Mucosa of descending colon (tissue), 3 donors: ENCODE measurements at regions not wholly inside any gene's neighbourhood (a gene's known extent, or its start where the extent isn't known, plus 50 kb on each side); places are given as distances from the start of the nearest gene placed in this dataset.

Experiments used
- ATAC-seq: fragments of 200-7000 bp; cut with Tn5 transposase; one replicate; pipeline ENCODE4 v1.9.1; 2020; ENCODE audit warnings: mild to moderate bottlenecking, moderate library complexity
- DNase-seq, 3 donors: peaks; one replicate each; pipeline ENCODE4 v3.0.0-alpha.2; 2020
- H3K36me3 ChIP-seq: fragments of 200-600 bp; one replicate; pipeline ENCODE4 v1.8.0; 2021; ENCODE audit warnings: low read depth, mild to moderate bottlenecking
- H3K4me1 ChIP-seq: fragments of 200-600 bp; one replicate; pipeline ENCODE4 v1.8.0; 2021; ENCODE audit warnings: low read depth, mild to moderate bottlenecking
- H3K4me3 ChIP-seq: fragments of 200-600 bp; one replicate; pipeline ENCODE4 v1.8.0; 2021; ENCODE audit warnings: mild to moderate bottlenecking
- H3K9me3 ChIP-seq: fragments of 200-600 bp; one replicate; pipeline ENCODE4 v1.8.0; 2021; ENCODE audit warnings: mild to moderate bottlenecking
- intact Hi-C, 2 donors: fragments of 100-400 bp; cut with DNase I in 1 of 2; cut with micrococcal nuclease in 1 of 2; formaldehyde crosslinking; loops; one replicate each; pipeline versions ENCODE4 v1.11.0 to v1.11.1; 2022; cut with DNase I, micrococcal nuclease
- TF ChIP-seq, protein P1 (sequence below): fragments of 200-600 bp; IDR thresholded peaks from one replicate; pipeline ENCODE4 v1.8.0; 2022; ENCODE audit warnings: antibody characterized with exemption, mild to moderate bottlenecking
- donor health status: DM: no; HTN: no; CAD: no; lungs with moderate emphysema.
- donor health status: DM: no; HTN: no; CAD: no.
- donor health status: DM: no; HTN: yes; CAD: no.

DNA sequence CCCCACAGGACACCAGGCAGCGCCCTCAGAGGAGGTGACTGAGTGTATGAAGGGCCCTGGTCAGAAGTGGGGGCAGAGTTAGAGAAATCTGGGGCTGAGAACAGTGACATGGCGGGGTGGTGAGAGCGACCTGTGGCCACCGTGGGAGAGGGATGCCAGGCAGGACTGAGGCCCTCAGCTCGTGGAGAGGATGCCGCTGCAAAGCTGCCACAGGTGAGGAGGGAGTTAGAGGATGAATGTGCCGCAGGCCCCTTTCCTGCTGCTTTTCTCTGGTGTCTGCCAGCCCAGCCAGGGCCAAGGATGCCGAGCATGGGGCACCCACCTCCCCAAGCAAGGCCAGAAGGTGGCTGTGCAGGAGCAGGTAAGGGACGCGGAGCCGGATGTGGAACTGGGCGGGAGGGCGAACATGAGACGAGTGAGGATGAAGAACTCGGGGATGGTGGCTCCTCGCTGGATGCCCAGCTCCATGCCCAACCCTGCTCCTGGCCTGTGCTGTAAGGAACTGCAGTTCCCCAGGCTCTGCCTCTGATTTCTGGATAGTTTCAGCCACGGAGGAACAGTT lies 269.2 kb upstream of the HDAC4 start:
- H3K9me3 ChIP-seq = no peaks in the 10 kb centered on the region
- intact Hi-C loops = no loop called here
- TF ChIP-seq, protein P1, sequence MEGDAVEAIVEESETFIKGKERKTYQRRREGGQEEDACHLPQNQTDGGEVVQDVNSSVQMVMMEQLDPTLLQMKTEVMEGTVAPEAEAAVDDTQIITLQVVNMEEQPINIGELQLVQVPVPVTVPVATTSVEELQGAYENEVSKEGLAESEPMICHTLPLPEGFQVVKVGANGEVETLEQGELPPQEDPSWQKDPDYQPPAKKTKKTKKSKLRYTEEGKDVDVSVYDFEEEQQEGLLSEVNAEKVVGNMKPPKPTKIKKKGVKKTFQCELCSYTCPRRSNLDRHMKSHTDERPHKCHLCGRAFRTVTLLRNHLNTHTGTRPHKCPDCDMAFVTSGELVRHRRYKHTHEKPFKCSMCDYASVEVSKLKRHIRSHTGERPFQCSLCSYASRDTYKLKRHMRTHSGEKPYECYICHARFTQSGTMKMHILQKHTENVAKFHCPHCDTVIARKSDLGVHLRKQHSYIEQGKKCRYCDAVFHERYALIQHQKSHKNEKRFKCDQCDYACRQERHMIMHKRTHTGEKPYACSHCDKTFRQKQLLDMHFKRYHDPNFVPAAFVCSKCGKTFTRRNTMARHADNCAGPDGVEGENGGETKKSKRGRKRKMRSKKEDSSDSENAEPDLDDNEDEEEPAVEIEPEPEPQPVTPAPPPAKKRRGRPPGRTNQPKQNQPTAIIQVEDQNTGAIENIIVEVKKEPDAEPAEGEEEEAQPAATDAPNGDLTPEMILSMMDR = no peak
- no peak overlapping the region for H3K4me3 ChIP-seq
- ATAC-seq (no peak), DNase-seq (no peak)
- H3K36me3 ChIP-seq = no peaks in the 10 kb centered on the region
- no peaks in the 10 kb centered on the region for H3K4me1 ChIP-seq

DNA sequence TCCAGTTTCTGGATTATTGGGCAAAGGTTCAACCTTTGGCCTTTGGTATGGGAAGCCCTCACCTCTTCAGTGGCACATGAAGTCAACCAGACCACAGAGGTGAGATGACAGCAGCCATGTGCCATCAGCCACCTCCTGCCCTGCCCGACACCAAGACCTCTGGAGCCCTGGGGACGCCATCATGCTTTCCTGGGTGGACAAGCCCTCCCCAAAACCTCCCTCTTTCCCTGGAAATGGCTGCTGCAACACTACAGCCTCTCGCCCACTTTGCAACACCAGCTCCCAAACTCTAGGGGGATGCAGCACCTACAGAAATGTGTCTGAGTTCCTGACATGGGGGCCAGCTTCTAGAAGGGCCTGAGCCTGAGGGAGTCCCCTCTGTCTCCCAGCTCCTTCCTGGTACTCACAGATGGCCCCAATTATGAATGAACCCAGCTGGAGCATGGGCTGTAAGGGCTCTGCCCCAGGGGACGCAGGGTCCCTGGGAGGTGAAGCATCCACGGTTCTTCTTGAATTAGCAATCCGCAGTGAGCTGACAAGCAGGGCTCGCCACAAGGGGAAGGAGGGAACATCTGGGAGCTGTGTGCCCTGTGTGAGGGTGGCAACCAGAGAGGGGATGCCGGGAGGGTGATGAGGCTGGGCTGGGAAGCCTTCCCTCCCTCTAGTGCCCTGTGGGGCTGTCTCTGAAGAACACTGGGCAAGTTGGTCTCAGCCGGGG lies 268.5 kb upstream of the HDAC4 start:
- TF ChIP-seq, protein P1 = no peak
- no peak for DNase-seq
- intact Hi-C loops = no loop called here
- no peaks in the 10 kb centered on the region for H3K9me3 ChIP-seq
- no peaks in the 10 kb centered on the region for H3K36me3 ChIP-seq
- no peak overlapping the region for H3K4me3 ChIP-seq
- no peaks in the 10 kb centered on the region for H3K4me1 ChIP-seq
- ATAC-seq = no peak

DNA sequence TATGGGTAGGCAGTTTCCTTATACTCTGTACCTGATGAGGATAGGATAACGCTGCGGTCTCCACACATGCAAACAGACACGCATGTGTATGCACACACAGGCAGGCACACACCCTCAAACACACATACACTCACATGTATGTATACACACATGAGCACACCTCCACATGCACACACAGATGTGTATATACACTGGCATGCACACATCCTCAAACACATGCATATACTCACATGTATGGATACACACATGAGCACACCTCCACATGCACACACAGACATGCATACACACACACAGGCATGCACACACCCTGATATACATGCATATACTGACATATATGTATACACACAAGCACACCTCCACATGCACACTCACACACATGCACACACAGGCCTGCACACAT lies 267.8 kb upstream of the HDAC4 start:
- no peaks in the 10 kb centered on the region for H3K9me3 ChIP-seq
- intact Hi-C loops = no loop called here
- no peak for ATAC-seq
- no peak overlapping the region for H3K4me3 ChIP-seq
- TF ChIP-seq, protein P1 = no peak
- no peak for DNase-seq
- no peaks in the 10 kb centered on the region for H3K4me1 ChIP-seq
- no peaks in the 10 kb centered on the region for H3K36me3 ChIP-seq

DNA sequence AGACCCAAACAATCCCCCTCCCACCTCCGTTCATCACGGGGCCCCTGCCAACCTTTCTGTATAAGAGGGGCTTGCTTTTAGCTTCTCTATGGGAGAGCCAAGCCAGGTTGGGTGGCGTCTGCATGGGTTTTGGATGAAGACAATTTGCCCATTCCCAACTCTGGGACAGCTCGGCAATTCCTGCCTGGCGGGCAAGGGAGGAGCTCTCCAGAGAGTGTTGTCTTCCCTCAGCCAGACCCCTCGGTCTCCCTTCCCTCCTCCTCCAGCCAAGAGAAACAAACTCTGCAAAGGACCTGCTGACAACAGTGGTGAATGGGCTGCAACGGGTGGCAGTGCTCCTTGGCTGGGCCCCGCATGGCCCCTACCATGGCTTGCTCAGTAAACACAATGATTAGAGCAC lies 267.2 kb upstream of the HDAC4 start:
- intact Hi-C loops = no loop called here
- TF ChIP-seq, protein P1 = no peak
- no peak for ATAC-seq

DNA sequence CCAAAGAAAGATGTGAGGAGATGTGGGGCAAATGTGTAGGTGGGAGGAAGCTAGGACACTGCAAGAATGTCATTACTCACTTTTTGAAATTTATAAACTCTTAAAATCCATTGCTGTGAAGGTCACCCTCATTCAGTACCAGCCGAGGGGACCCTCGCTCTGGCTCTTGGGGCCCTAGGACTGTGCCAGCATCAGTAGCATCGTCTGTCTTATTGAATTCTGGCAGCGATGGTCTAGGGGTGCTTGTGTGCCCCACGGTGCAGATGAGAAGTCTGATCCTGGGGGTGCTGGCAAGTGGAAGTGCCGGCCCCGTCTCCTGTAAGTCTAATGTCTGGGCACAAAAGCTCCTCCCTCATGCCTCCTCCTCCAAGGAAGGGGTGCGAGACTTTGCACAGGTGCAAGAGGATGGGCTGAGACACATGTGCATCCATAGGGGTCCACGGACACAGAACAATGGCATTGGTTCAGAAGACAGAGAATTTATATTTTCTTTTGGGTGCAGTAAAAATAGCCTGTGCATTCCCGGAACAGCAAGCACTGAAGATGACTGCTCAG lies 266.7 kb upstream of the HDAC4 start:
- DNase-seq = no peak
- H3K4me3 ChIP-seq = no peak overlapping the region

More for the DNA sequence above, 267.2 kb upstream of the HDAC4 start:
- Histone ChIP-seq H3K4me1 (no peaks in the 10 kb centered on the region), H3K4me3 (no peak overlapping the region), H3K36me3 (no peaks in the 10 kb centered on the region), H3K9me3 (no peaks in the 10 kb centered on the region)
- DNase-seq = no peak

More for the DNA sequence above, 266.7 kb upstream of the HDAC4 start:
- H3K9me3 ChIP-seq = no peaks in the 10 kb centered on the region
- ATAC-seq = no peak
- H3K4me1 ChIP-seq = no peaks in the 10 kb centered on the region
- intact Hi-C loops = no loop called here
- TF ChIP-seq, protein P1 = no peak
- no peaks in the 10 kb centered on the region for H3K36me3 ChIP-seq
